DOHH2 (cell line): ENCODE measurements at regions not wholly inside any gene's neighbourhood (a gene's known extent, or its start where the extent isn't known, plus 50 kb on each side); places are given as distances from the start of the nearest gene placed in this dataset.

Experiments used
- H3F3A ChIP-seq: fragments of 200-600 bp; sonication (generic), shearing (Covaris generic); 2 replicates; pipeline ENCODE4 v1.6.0; 2016; ENCODE audit warnings: antibody characterized with exemption, mild to moderate bottlenecking; ENCODE audit not compliant: control insufficient read depth, insufficient read depth
- H3K27ac ChIP-seq: fragments of 200-600 bp; sonication (generic); 2 replicates; pipeline ENCODE4 v1.5.1; 2014; ENCODE audit warnings: low read depth, mild to moderate bottlenecking, low read length, moderate library complexity
- H3K27me3 ChIP-seq: fragments of 200-600 bp; sonication (generic); 2 replicates; pipeline ENCODE4 v1.6.1; 2014; ENCODE audit warnings: mild to moderate bottlenecking, low read length, mixed read lengths; ENCODE audit not compliant: control insufficient read depth
- H3K36me3 ChIP-seq: fragments of 200-600 bp; sonication (generic); 2 replicates; pipeline ENCODE4 v1.6.1; 2014; ENCODE audit warnings: mild to moderate bottlenecking, low read length, moderate library complexity, mixed read lengths; ENCODE audit not compliant: control insufficient read depth
- H3K4me1 ChIP-seq: fragments of 200-600 bp; sonication (generic); 2 replicates; pipeline ENCODE4 v1.6.1; 2014; ENCODE audit warnings: mild to moderate bottlenecking, low read length, mixed read lengths; ENCODE audit not compliant: control insufficient read depth
- H3K4me2 ChIP-seq: fragments of 200-600 bp; sonication (generic); 2 replicates; pipeline ENCODE4 v1.6.0; 2014; ENCODE audit warnings: mild to moderate bottlenecking, low read length, moderate library complexity
- H3K4me3 ChIP-seq: fragments of 200-600 bp; sonication (generic); 2 replicates; pipeline ENCODE4 v1.5.1; 2014; ENCODE audit warnings: mild to moderate bottlenecking, low read length, mixed read lengths
- H3K79me2 ChIP-seq: fragments of 200-600 bp; sonication (generic); 2 replicates; pipeline ENCODE4 v1.6.1; 2014; ENCODE audit warnings: mild to moderate bottlenecking, low read length, mixed read lengths; ENCODE audit not compliant: control insufficient read depth
- H3K9me2 ChIP-seq: fragments of 200-600 bp; sonication (generic); replicated peaks from 2 replicates; pipeline ENCODE4 v1.6.1; 2014; ENCODE audit warnings: mild to moderate bottlenecking, low read length, mixed read lengths; ENCODE audit not compliant: control insufficient read depth
- H3K9me3 ChIP-seq: fragments of 200-600 bp; sonication (generic); 2 replicates; pipeline ENCODE4 v1.6.1; 2014; ENCODE audit warnings: antibody characterized with exemption, low read length, mixed read lengths; ENCODE audit not compliant: control insufficient read depth, insufficient read depth
- H4K20me1 ChIP-seq: fragments of 200-600 bp; sonication (generic); 2 replicates; pipeline ENCODE4 v1.6.0; 2014; ENCODE audit warnings: low read depth, mild to moderate bottlenecking, antibody characterized with exemption, low read length, moderate library complexity; ENCODE audit not compliant: control insufficient read depth, insufficient read depth
- CTCF ChIP-seq: fragments of 200-600 bp; sonication (generic); IDR thresholded peaks from one replicate; pipeline ENCODE4 v1.5.1; 2014; ENCODE audit warnings: antibody characterized with exemption, mild to moderate bottlenecking, low read depth, low read length; ENCODE audit not compliant: poor library complexity, severe bottlenecking
- EZH2phosphoT487 ChIP-seq: fragments of 200-600 bp; sonication (generic); IDR thresholded peaks from 2 replicates; pipeline ENCODE4 v1.6.1; 2017; ENCODE audit warnings: borderline replicate concordance, mild to moderate bottlenecking, antibody characterized with exemption, low read length, moderate library complexity, mixed read lengths

- no peaks in the 10 kb centered on the region for H3F3A ChIP-seq
- no peak overlapping the region for H3K4me2 ChIP-seq
- H3K9me2 ChIP-seq, result no peaks in the 10 kb centered on the region
- no peak overlapping the region for H3K27ac ChIP-seq
- no peaks in the 10 kb centered on the region for H3K9me3 ChIP-seq
- H4K20me1 ChIP-seq, result no peaks in the 10 kb centered on the region
- TF ChIP-seq CTCF (no peak), EZH2phosphoT487 (no peak)
- no peak overlapping the region for H3K4me3 ChIP-seq
- H3K36me3 ChIP-seq, result no peaks in the 10 kb centered on the region
- no peaks in the 10 kb centered on the region for H3K27me3 ChIP-seq
- H3K4me1 ChIP-seq, result no peaks in the 10 kb centered on the region
- H3K79me2 ChIP-seq, result no peaks in the 10 kb centered on the region
Measured at GRCh38 chr1:189351960-189352359, 1125.7 kb downstream of the BRINP3 start.

GRCh38 chr1:189356206-189356605 lies 1121.5 kb downstream of the BRINP3 start:
- Histone ChIP-seq H3K79me2 (no peaks in the 10 kb centered on the region), H4K20me1 (no peaks in the 10 kb centered on the region), H3K27ac (no peak overlapping the region), H3K27me3 (no peaks in the 10 kb centered on the region), H3K36me3 (no peaks in the 10 kb centered on the region), H3K9me2 (no peaks in the 10 kb centered on the region), H3K4me3 (no peak overlapping the region), H3F3A (no peaks in the 10 kb centered on the region), H3K9me3 (no peaks in the 10 kb centered on the region), H3K4me2 (no peak overlapping the region), H3K4me1 (no peaks in the 10 kb centered on the region)
- TF ChIP-seq CTCF (no peak), EZH2phosphoT487 (no peak)

GRCh38 chr1:189357317-189357716 lies 1120.3 kb downstream of the BRINP3 start:
- Histone ChIP-seq H3K27me3 (no peaks in the 10 kb centered on the region), H3K79me2 (no peaks in the 10 kb centered on the region), H3K9me3 (no peaks in the 10 kb centered on the region), H3K36me3 (no peaks in the 10 kb centered on the region), H3K27ac (no peak overlapping the region), H3K4me3 (no peak overlapping the region), H3K9me2 (no peaks in the 10 kb centered on the region), H3F3A (no peaks in the 10 kb centered on the region), H3K4me2 (no peak overlapping the region), H4K20me1 (no peaks in the 10 kb centered on the region), H3K4me1 (no peaks in the 10 kb centered on the region)
- TF ChIP-seq CTCF, result no peak
- no peak for TF ChIP-seq EZH2phosphoT487

GRCh38 chr1:189369612-189370011 lies 1108.1 kb downstream of the BRINP3 start:
- H3K9me3 ChIP-seq, result no peaks in the 10 kb centered on the region

More at GRCh38 chr1:189369612-189370011, 1108.1 kb downstream of the BRINP3 start:
- Histone ChIP-seq H3K27ac (no peak overlapping the region), H3K79me2 (no peaks in the 10 kb centered on the region), H3K9me2 (no peaks in the 10 kb centered on the region), H3K36me3 (no peaks in the 10 kb centered on the region), H3K4me2 (no peak overlapping the region), H4K20me1 (no peaks in the 10 kb centered on the region), H3K27me3 (no peaks in the 10 kb centered on the region), H3F3A (no peaks in the 10 kb centered on the region), H3K4me1 (no peaks in the 10 kb centered on the region), H3K4me3 (no peak overlapping the region)
- TF ChIP-seq EZH2phosphoT487, result no peak
- TF ChIP-seq CTCF, result no peak
